SK-N-SH (cell line): ENCODE measurements at regions not wholly inside any gene's neighbourhood (a gene's known extent, or its start where the extent isn't known, plus 50 kb on each side); places are given as distances from the start of the nearest gene placed in this dataset.

Experiments
- EZH2phosphoT487 ChIP-seq: fragments of 200-600 bp; sonication (generic); IDR thresholded peaks from 2 replicates; pipeline ENCODE4 v1.6.1; 2017; ENCODE audit warnings: low read depth, mixed run types, mild to moderate bottlenecking, antibody characterized with exemption, moderate library complexity, borderline replicate concordance
- FOXM1 ChIP-seq: IDR thresholded peaks from 2 replicates; pipeline ENCODE4 v1.4.0; 2012; ENCODE audit warnings: low read depth, mild to moderate bottlenecking
- RAD21 ChIP-seq: IDR thresholded peaks from 2 replicates; pipeline ENCODE4 v1.6.1; 2012; ENCODE audit warnings: mild to moderate bottlenecking, low read length
- YY1 ChIP-seq: IDR thresholded peaks from 2 replicates; pipeline ENCODE4 v1.4.0; 2012; ENCODE audit warnings: low read depth, mild to moderate bottlenecking
- TF ChIP-seq, protein P1 (sequence below): IDR thresholded peaks from 2 replicates; pipeline ENCODE4 v1.6.1; 2012; ENCODE audit warnings: mild to moderate bottlenecking, low read depth, low read length, moderate library complexity
- TF ChIP-seq, protein P2 (sequence below): fragments of 200-600 bp; sonication (generic); IDR thresholded peaks from 2 replicates; pipeline ENCODE4 v1.6.1; 2017; ENCODE audit warnings: antibody characterized with exemption, mild to moderate bottlenecking, moderate library complexity

DNA sequence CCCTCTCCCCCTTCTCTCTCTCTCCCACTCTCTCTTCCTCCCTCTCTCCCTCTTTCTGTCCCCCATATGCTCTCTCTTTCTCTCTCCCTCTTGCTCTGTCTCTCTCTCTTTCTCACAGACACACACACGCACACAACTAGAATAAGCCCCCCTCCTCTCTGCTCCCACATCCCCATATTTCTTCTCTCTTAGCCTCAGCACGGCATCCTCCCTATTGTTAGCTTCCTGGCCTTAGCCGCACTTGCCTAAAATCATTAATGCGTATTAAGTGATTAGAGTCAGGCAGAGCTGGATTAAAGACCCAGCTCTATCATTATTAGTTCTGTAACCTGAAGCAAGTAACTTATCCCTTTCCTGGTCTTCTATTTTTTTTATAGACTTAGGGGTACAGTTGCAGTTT is 319.0 kb upstream of the C16orf82 start:
- TF ChIP-seq, protein P1, sequence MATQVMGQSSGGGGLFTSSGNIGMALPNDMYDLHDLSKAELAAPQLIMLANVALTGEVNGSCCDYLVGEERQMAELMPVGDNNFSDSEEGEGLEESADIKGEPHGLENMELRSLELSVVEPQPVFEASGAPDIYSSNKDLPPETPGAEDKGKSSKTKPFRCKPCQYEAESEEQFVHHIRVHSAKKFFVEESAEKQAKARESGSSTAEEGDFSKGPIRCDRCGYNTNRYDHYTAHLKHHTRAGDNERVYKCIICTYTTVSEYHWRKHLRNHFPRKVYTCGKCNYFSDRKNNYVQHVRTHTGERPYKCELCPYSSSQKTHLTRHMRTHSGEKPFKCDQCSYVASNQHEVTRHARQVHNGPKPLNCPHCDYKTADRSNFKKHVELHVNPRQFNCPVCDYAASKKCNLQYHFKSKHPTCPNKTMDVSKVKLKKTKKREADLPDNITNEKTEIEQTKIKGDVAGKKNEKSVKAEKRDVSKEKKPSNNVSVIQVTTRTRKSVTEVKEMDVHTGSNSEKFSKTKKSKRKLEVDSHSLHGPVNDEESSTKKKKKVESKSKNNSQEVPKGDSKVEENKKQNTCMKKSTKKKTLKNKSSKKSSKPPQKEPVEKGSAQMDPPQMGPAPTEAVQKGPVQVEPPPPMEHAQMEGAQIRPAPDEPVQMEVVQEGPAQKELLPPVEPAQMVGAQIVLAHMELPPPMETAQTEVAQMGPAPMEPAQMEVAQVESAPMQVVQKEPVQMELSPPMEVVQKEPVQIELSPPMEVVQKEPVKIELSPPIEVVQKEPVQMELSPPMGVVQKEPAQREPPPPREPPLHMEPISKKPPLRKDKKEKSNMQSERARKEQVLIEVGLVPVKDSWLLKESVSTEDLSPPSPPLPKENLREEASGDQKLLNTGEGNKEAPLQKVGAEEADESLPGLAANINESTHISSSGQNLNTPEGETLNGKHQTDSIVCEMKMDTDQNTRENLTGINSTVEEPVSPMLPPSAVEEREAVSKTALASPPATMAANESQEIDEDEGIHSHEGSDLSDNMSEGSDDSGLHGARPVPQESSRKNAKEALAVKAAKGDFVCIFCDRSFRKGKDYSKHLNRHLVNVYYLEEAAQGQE, result no peak
- TF ChIP-seq YY1 (no peak), FOXM1 (no peak), RAD21 (no peak), EZH2phosphoT487 (no peak)
- TF ChIP-seq, protein P2, sequence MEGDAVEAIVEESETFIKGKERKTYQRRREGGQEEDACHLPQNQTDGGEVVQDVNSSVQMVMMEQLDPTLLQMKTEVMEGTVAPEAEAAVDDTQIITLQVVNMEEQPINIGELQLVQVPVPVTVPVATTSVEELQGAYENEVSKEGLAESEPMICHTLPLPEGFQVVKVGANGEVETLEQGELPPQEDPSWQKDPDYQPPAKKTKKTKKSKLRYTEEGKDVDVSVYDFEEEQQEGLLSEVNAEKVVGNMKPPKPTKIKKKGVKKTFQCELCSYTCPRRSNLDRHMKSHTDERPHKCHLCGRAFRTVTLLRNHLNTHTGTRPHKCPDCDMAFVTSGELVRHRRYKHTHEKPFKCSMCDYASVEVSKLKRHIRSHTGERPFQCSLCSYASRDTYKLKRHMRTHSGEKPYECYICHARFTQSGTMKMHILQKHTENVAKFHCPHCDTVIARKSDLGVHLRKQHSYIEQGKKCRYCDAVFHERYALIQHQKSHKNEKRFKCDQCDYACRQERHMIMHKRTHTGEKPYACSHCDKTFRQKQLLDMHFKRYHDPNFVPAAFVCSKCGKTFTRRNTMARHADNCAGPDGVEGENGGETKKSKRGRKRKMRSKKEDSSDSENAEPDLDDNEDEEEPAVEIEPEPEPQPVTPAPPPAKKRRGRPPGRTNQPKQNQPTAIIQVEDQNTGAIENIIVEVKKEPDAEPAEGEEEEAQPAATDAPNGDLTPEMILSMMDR, result no peak
